DOHH2 (cell line): ENCODE measurements at regions not wholly inside any gene's neighbourhood (a gene's known extent, or its start where the extent isn't known, plus 50 kb on each side); places are given as distances from the start of the nearest gene placed in this dataset.
A peak's percentile ranks its signal among the peaks of the same experiment; 100 is the strongest.

ENCODE experiments used
- H3F3A ChIP-seq: fragments of 200-600 bp; sonication (generic), shearing (Covaris generic); 2 replicates; pipeline ENCODE4 v1.6.0; 2016; ENCODE audit warnings: antibody characterized with exemption, mild to moderate bottlenecking; ENCODE audit not compliant: control insufficient read depth, insufficient read depth
- H3K27ac ChIP-seq: fragments of 200-600 bp; sonication (generic); 2 replicates; pipeline ENCODE4 v1.5.1; 2014; ENCODE audit warnings: low read depth, mild to moderate bottlenecking, low read length, moderate library complexity
- H3K27me3 ChIP-seq: fragments of 200-600 bp; sonication (generic); 2 replicates; pipeline ENCODE4 v1.6.1; 2014; ENCODE audit warnings: mild to moderate bottlenecking, low read length, mixed read lengths; ENCODE audit not compliant: control insufficient read depth
- H3K36me3 ChIP-seq: fragments of 200-600 bp; sonication (generic); 2 replicates; pipeline ENCODE4 v1.6.1; 2014; ENCODE audit warnings: mild to moderate bottlenecking, low read length, moderate library complexity, mixed read lengths; ENCODE audit not compliant: control insufficient read depth
- H3K4me1 ChIP-seq: fragments of 200-600 bp; sonication (generic); 2 replicates; pipeline ENCODE4 v1.6.1; 2014; ENCODE audit warnings: mild to moderate bottlenecking, low read length, mixed read lengths; ENCODE audit not compliant: control insufficient read depth
- H3K4me2 ChIP-seq: fragments of 200-600 bp; sonication (generic); 2 replicates; pipeline ENCODE4 v1.6.0; 2014; ENCODE audit warnings: mild to moderate bottlenecking, low read length, moderate library complexity
- H3K4me3 ChIP-seq: fragments of 200-600 bp; sonication (generic); 2 replicates; pipeline ENCODE4 v1.5.1; 2014; ENCODE audit warnings: mild to moderate bottlenecking, low read length, mixed read lengths
- H3K79me2 ChIP-seq: fragments of 200-600 bp; sonication (generic); 2 replicates; pipeline ENCODE4 v1.6.1; 2014; ENCODE audit warnings: mild to moderate bottlenecking, low read length, mixed read lengths; ENCODE audit not compliant: control insufficient read depth
- H3K9me2 ChIP-seq: fragments of 200-600 bp; sonication (generic); replicated peaks from 2 replicates; pipeline ENCODE4 v1.6.1; 2014; ENCODE audit warnings: mild to moderate bottlenecking, low read length, mixed read lengths; ENCODE audit not compliant: control insufficient read depth
- H3K9me3 ChIP-seq: fragments of 200-600 bp; sonication (generic); 2 replicates; pipeline ENCODE4 v1.6.1; 2014; ENCODE audit warnings: antibody characterized with exemption, low read length, mixed read lengths; ENCODE audit not compliant: control insufficient read depth, insufficient read depth
- H4K20me1 ChIP-seq: fragments of 200-600 bp; sonication (generic); 2 replicates; pipeline ENCODE4 v1.6.0; 2014; ENCODE audit warnings: low read depth, mild to moderate bottlenecking, antibody characterized with exemption, low read length, moderate library complexity; ENCODE audit not compliant: control insufficient read depth, insufficient read depth
- EZH2phosphoT487 ChIP-seq: fragments of 200-600 bp; sonication (generic); IDR thresholded peaks from 2 replicates; pipeline ENCODE4 v1.6.1; 2017; ENCODE audit warnings: borderline replicate concordance, mild to moderate bottlenecking, antibody characterized with exemption, low read length, moderate library complexity, mixed read lengths
- TF ChIP-seq, protein P1 (sequence below): fragments of 200-600 bp; sonication (generic); IDR thresholded peaks from one replicate; pipeline ENCODE4 v1.5.1; 2014; ENCODE audit warnings: antibody characterized with exemption, mild to moderate bottlenecking, low read depth, low read length; ENCODE audit not compliant: poor library complexity, severe bottlenecking

DNA sequence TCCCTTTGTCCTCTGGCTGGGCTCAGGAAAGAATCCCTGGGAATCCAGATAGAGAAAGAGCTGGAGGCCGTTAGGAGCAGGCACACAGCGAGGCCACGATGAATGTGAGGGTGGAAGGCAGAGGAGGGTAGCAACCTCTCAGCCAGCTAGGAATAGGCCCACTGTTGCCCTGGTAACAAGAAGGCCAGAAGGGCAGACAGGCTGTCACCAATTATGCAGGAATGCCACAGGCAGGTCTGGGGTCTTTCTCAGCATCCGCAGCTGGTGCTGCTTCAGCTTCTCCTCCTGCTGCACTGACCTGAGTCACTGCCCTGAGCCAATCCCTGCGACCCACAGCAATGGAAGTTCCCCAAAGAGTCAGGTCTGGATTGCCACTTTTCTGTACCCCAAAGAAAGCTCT, 62.8 kb upstream of the C3orf80 start:
- no peaks in the 10 kb centered on the region for H3F3A ChIP-seq
- no peak overlapping the region for H3K27ac ChIP-seq
- H3K36me3 ChIP-seq: no peaks in the 10 kb centered on the region
- H3K4me2 ChIP-seq: no peak overlapping the region
- H4K20me1 ChIP-seq: no peaks in the 10 kb centered on the region
- no peaks in the 10 kb centered on the region for H3K27me3 ChIP-seq
- H3K9me3 ChIP-seq: no peaks in the 10 kb centered on the region
- TF ChIP-seq, protein P1, sequence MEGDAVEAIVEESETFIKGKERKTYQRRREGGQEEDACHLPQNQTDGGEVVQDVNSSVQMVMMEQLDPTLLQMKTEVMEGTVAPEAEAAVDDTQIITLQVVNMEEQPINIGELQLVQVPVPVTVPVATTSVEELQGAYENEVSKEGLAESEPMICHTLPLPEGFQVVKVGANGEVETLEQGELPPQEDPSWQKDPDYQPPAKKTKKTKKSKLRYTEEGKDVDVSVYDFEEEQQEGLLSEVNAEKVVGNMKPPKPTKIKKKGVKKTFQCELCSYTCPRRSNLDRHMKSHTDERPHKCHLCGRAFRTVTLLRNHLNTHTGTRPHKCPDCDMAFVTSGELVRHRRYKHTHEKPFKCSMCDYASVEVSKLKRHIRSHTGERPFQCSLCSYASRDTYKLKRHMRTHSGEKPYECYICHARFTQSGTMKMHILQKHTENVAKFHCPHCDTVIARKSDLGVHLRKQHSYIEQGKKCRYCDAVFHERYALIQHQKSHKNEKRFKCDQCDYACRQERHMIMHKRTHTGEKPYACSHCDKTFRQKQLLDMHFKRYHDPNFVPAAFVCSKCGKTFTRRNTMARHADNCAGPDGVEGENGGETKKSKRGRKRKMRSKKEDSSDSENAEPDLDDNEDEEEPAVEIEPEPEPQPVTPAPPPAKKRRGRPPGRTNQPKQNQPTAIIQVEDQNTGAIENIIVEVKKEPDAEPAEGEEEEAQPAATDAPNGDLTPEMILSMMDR: no peak
- TF ChIP-seq EZH2phosphoT487: no peak
- no peaks in the 10 kb centered on the region for H3K9me2 ChIP-seq
- no peaks in the 10 kb centered on the region for H3K79me2 ChIP-seq
- H3K4me3 ChIP-seq: no peak overlapping the region
- peaks cover 15% of the 10 kb centered on the region for H3K4me1 ChIP-seq

DNA sequence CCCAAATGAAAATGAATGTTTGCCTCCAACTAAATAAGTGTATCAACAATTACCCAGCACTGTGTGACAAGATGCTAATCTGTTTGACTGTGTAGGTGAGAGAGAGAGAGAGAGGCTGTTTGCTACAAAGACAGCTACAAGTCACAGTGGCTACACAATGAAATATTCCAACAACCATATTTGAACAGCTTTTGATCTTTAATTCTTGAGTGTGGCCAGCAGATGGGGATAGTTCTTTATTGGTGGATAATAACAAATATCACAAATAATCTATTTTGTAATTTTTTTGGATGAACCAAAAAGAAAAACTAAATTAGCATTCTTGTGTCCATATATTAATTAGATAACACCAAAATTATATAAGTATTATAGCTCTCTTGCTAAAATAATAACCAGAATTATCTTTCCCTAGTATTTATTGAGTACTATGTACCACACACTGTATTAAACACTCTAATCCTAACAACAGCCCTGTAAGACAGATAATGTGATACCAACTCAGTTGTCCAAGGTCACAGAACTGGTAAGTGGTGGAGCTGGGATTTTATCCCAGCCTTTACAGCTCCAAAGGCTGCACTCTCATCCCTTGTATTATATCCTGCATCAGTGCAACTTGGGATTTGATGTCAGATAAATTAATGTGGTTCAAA, 61.9 kb upstream of the C3orf80 start:
- no peak overlapping the region for H3K4me3 ChIP-seq
- no peak for TF ChIP-seq EZH2phosphoT487
- TF ChIP-seq, protein P1: peak; percentile 48
- no peaks in the 10 kb centered on the region for H3K9me3 ChIP-seq
- no peaks in the 10 kb centered on the region for H3F3A ChIP-seq
- no peaks in the 10 kb centered on the region for H3K27me3 ChIP-seq
- no peak overlapping the region for H3K27ac ChIP-seq
- no peaks in the 10 kb centered on the region for H3K9me2 ChIP-seq
- H4K20me1 ChIP-seq: no peaks in the 10 kb centered on the region
- no peak overlapping the region for H3K4me2 ChIP-seq
- no peaks in the 10 kb centered on the region for H3K79me2 ChIP-seq
- H3K4me1 ChIP-seq: peaks cover 15% of the 10 kb centered on the region
- H3K36me3 ChIP-seq: no peaks in the 10 kb centered on the region

DNA sequence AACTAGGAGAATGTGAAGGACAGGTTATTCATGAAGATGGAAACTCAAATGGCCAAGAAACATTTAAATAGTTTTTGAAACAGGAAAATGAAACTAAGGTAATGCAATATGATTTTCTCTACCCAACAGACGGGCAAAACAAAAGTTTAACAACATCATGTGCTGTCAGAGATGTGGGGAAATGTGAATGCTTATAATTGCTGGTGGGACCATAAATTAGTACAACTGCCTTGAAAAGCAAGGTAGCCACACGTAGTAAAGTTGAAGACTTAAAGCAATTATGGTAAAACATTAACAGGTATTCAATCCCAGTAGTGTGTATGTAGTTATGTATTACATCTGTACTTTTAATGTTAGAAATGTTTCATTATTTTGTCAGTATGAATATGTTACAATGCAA, 57.0 kb upstream of the C3orf80 start:
- H3K27me3 ChIP-seq: no peaks in the 10 kb centered on the region
- H3F3A ChIP-seq: no peaks in the 10 kb centered on the region
- no peaks in the 10 kb centered on the region for H4K20me1 ChIP-seq
- TF ChIP-seq, protein P1: no peak
- TF ChIP-seq EZH2phosphoT487: no peak
- H3K9me2 ChIP-seq: no peaks in the 10 kb centered on the region
- no peaks in the 10 kb centered on the region for H3K9me3 ChIP-seq
- H3K4me3 ChIP-seq: no peak overlapping the region
- no peak overlapping the region for H3K27ac ChIP-seq
- H3K4me2 ChIP-seq: no peak overlapping the region
- no peaks in the 10 kb centered on the region for H3K79me2 ChIP-seq
- no peaks in the 10 kb centered on the region for H3K36me3 ChIP-seq
- H3K4me1 ChIP-seq: peaks cover 14% of the 10 kb centered on the region
